Activated B cell treated with CpG ODN at 0.5 μM for 24 hours (primary cell): ENCODE measurements at regions not wholly inside any gene's neighbourhood (a gene's known extent, or its start where the extent isn't known, plus 50 kb on each side); places are given as distances from the start of the nearest gene placed in this dataset.

ENCODE experiments used
- ATAC-seq: fragments of 200-7000 bp; cut with Tn5 transposase; one replicate; pipeline ENCODE4 v1.10.0; 2021; ENCODE audit warnings: low read depth, mild to moderate bottlenecking, moderate library complexity
- CTCF ChIA-PET: fragments of 350-600 bp; sonication (Branson Sonifier 250); formaldehyde crosslinking; loops from one replicate; lab custom pipeline; 2021; ENCODE audit warnings: antibody characterized with exemption; lab: Charles Lee
- POLR2A ChIA-PET: fragments of 350-600 bp; sonication (Branson Sonifier 250); formaldehyde crosslinking; loops from one replicate; lab custom pipeline; 2021; ENCODE audit warnings: antibody characterized with exemption; lab: Charles Lee
- DNase-seq: peaks from one replicate; pipeline ENCODE4 v3.0.0; 2022
- H3K27ac Mint-ChIP-seq: one replicate; pipeline ENCODE4 v1.8.0; 2020; ENCODE audit warnings: mixed read lengths
- H3K27me3 Mint-ChIP-seq: one replicate; pipeline ENCODE4 v1.8.0; 2021; ENCODE audit warnings: mixed read lengths
- H3K36me3 Mint-ChIP-seq: one replicate; pipeline ENCODE4 v1.8.0; 2021; ENCODE audit warnings: low read depth, mixed read lengths
- H3K4me1 Mint-ChIP-seq: one replicate; pipeline ENCODE4 v1.8.0; 2021; ENCODE audit warnings: mixed read lengths
- H3K4me3 Mint-ChIP-seq: one replicate; pipeline ENCODE4 v1.8.0; 2020; ENCODE audit warnings: mild to moderate bottlenecking, mixed read lengths
- H3K9me3 Mint-ChIP-seq: one replicate; pipeline ENCODE4 v1.8.0; 2020; ENCODE audit warnings: mixed read lengths
- intact Hi-C: fragments of 100-400 bp; cut with micrococcal nuclease; formaldehyde crosslinking; loops from one replicate; pipeline ENCODE4 v1.15.1; 2024
- TF ChIP-seq, protein P1 (sequence below): fragments of 200-600 bp; IDR thresholded peaks from one replicate; pipeline ENCODE4 v1.8.0; 2022; ENCODE audit warnings: antibody characterized with exemption, mild to moderate bottlenecking

- TF ChIP-seq, protein P1, sequence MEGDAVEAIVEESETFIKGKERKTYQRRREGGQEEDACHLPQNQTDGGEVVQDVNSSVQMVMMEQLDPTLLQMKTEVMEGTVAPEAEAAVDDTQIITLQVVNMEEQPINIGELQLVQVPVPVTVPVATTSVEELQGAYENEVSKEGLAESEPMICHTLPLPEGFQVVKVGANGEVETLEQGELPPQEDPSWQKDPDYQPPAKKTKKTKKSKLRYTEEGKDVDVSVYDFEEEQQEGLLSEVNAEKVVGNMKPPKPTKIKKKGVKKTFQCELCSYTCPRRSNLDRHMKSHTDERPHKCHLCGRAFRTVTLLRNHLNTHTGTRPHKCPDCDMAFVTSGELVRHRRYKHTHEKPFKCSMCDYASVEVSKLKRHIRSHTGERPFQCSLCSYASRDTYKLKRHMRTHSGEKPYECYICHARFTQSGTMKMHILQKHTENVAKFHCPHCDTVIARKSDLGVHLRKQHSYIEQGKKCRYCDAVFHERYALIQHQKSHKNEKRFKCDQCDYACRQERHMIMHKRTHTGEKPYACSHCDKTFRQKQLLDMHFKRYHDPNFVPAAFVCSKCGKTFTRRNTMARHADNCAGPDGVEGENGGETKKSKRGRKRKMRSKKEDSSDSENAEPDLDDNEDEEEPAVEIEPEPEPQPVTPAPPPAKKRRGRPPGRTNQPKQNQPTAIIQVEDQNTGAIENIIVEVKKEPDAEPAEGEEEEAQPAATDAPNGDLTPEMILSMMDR, result no peak
- Mint-ChIP-seq H3K27me3 (no peaks in the 10 kb centered on the region), H3K27ac (no peak overlapping the region), H3K4me1 (peaks cover 15% of the 10 kb centered on the region), H3K9me3 (no peaks in the 10 kb centered on the region), H3K4me3 (no peak overlapping the region), H3K36me3 (no peaks in the 10 kb centered on the region)
- ChIA-PET CTCF (no interaction called here), POLR2A (no interaction called here)
- no peak for ATAC-seq
- intact Hi-C loops, result no loop called here
- no peak for DNase-seq
Observed at GRCh38 chr5:33231935-33232334, 208.8 kb upstream of the TARS1 start.

DNA sequence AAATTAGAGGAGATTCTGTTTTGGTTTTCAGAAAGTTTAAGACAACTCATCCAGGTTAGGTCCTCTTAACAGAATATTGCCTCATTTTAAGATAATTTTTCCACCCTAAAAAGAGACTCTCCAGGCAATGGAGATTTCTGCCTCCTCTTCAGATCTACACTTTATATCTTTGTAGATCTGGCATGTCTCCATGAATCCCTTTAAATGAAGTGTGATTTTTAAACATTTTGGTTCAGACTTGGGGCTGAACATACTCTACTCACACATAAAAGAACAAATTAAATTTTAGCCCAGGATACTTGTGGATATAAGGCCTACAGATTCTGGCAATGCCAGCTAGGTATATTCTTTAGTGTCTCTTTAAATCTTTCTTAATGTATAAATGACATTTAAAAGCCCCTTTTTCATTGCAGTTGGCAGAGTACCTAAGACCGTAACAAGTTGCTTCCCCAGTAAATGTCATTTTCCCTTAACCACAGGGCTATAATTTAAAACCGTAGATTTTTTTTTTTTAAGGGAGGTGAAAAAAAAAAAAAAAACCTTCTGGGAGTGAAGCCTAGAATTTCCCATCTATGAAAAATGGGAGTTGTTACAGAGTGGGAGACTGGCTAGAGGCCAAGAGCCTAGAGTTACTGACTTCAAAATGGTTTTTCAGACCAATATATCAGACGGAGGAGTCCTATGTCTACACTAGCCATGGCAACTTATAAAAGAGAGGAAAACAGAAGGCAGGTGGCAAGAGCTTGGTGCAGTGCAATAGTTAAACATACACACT is 207.8 kb upstream of the TARS1 start:
- Mint-ChIP-seq H3K27ac (no peak overlapping the region), H3K9me3 (no peaks in the 10 kb centered on the region), H3K4me1 (peaks cover 15% of the 10 kb centered on the region), H3K36me3 (no peaks in the 10 kb centered on the region), H3K27me3 (no peaks in the 10 kb centered on the region), H3K4me3 (no peak overlapping the region)
- intact Hi-C loops, result no loop called here
- POLR2A ChIA-PET, result no interaction called here
- ATAC-seq (no peak), DNase-seq (no peak)
- TF ChIP-seq, protein P1, result no peak
- CTCF ChIA-PET, result no interaction called here

DNA sequence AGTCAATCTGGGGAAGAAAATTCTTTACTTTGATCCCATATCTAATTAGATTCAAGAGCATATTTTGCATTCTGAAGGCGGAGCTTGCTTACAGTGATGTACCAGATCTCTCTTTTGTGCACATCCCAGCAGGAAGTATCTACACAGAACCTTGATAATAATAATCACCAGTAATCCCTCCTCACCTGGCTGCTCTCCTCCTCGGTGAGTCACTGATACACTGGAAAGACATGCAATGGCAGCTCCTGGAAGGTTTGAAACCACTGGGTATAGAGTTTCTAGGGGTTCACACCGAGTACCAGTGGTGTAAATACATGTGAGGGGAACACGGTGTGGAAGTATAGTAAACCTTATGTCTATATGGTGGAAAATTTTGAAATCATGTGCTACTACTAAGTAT is 205.5 kb upstream of the TARS1 start:
- DNase-seq (no peak), ATAC-seq (no peak)
- H3K4me3 Mint-ChIP-seq, result no peak overlapping the region
- no peaks in the 10 kb centered on the region for H3K27me3 Mint-ChIP-seq
- H3K9me3 Mint-ChIP-seq, result no peaks in the 10 kb centered on the region
- ChIA-PET CTCF (no interaction called here), POLR2A (no interaction called here)
- TF ChIP-seq, protein P1, result no peak
- peaks cover 15% of the 10 kb centered on the region for H3K4me1 Mint-ChIP-seq
- intact Hi-C loops, result no loop called here
- H3K36me3 Mint-ChIP-seq, result no peaks in the 10 kb centered on the region
- no peak overlapping the region for H3K27ac Mint-ChIP-seq

DNA sequence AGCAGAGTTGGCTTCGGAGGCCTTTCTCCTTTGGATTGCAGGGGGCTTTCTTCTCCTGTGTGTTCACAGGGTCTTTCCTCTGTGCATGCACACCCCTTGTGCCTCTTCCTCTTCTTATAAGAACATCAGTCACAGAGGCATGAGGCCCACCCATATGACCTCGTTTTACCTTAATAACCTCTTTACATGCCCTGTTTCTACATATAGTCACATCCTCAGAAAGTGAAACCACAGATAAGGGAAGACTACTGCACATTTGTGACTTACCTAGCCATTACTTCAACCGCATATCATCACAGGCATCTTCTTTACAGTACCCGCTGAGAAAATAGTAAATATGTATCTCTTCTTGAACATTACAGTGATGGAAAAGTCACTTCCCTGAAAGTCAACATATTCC is 204.9 kb upstream of the TARS1 start:
- H3K27me3 Mint-ChIP-seq, result no peaks in the 10 kb centered on the region
- CTCF ChIA-PET, result no interaction called here
- POLR2A ChIA-PET, result no interaction called here
- ATAC-seq (no peak), DNase-seq (no peak)
- intact Hi-C loops, result no loop called here
- peaks cover 15% of the 10 kb centered on the region for H3K4me1 Mint-ChIP-seq
- H3K27ac Mint-ChIP-seq, result no peak overlapping the region
- TF ChIP-seq, protein P1, result no peak
- no peaks in the 10 kb centered on the region for H3K36me3 Mint-ChIP-seq
- H3K9me3 Mint-ChIP-seq, result no peaks in the 10 kb centered on the region
- H3K4me3 Mint-ChIP-seq, result no peak overlapping the region

- ChIA-PET POLR2A (no interaction called here), CTCF (no interaction called here)
- H3K4me3 Mint-ChIP-seq, result no peak overlapping the region
- ATAC-seq (no peak), DNase-seq (no peak)
- intact Hi-C loops, result no loop called here
- TF ChIP-seq, protein P1, result no peak
- no peaks in the 10 kb centered on the region for H3K36me3 Mint-ChIP-seq
- H3K27me3 Mint-ChIP-seq, result no peaks in the 10 kb centered on the region
- no peak overlapping the region for H3K27ac Mint-ChIP-seq
- peaks cover 24% of the 10 kb centered on the region for H3K4me1 Mint-ChIP-seq
- no peaks in the 10 kb centered on the region for H3K9me3 Mint-ChIP-seq
Observed at GRCh38 chr5:33237471-33237870, 203.3 kb upstream of the TARS1 start.
